Loucy (cell line): ENCODE measurements at regions not wholly inside any gene's neighbourhood (a gene's known extent, or its start where the extent isn't known, plus 50 kb on each side); places are given as distances from the start of the nearest gene placed in this dataset.
"Not testable (repeated sequence)": the region's sequence is repeated elsewhere in the genome, so short reads cannot be mapped to it uniquely, and the experiment has no call there.

Source experiments
- EZH2phosphoT487 ChIP-seq: fragments of 200-600 bp; IDR thresholded peaks from 2 replicates; pipeline ENCODE4 v1.6.1; 2018; ENCODE audit warnings: antibody characterized with exemption, mild to moderate bottlenecking, moderate library complexity, borderline replicate concordance
- TF ChIP-seq, protein P1 (sequence below): fragments of 200-600 bp; sonication (generic); conservative IDR thresholded peaks from 2 replicates; pipeline ENCODE4 v1.5.1; 2014; ENCODE audit warnings: mild to moderate bottlenecking, antibody characterized with exemption, low read length

DNA sequence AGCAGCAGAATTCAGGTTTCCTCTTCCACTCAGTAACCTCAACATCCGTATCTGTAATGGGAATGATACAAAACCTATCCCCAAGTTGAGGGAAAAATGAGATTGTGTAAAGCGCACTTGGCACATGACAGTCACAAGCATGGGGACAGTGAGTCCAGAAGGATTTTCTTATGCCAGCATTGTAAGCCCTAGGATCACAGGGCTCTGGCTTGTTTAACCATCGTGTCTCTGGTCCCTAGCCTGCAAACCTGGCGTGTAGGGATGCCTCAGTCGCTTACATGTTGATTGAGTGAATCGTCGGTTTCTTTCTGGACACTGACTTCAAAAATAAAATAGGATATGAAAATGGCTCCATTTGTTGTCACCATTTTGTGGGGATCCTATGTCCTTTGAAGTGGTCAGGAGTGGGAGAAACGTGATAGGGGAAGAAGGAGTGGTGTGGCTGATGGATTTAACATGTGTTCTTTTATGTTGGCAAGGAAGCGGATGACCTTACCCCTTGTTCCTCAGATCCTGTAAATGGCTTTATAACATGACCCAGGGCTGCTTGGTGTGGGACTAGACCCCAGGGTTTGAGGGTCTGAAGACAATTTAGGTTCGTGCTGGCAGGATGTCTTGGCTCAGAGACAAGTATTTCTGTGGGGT is 193.3 kb downstream of the NPIPA7 start:
- TF ChIP-seq, protein P1, sequence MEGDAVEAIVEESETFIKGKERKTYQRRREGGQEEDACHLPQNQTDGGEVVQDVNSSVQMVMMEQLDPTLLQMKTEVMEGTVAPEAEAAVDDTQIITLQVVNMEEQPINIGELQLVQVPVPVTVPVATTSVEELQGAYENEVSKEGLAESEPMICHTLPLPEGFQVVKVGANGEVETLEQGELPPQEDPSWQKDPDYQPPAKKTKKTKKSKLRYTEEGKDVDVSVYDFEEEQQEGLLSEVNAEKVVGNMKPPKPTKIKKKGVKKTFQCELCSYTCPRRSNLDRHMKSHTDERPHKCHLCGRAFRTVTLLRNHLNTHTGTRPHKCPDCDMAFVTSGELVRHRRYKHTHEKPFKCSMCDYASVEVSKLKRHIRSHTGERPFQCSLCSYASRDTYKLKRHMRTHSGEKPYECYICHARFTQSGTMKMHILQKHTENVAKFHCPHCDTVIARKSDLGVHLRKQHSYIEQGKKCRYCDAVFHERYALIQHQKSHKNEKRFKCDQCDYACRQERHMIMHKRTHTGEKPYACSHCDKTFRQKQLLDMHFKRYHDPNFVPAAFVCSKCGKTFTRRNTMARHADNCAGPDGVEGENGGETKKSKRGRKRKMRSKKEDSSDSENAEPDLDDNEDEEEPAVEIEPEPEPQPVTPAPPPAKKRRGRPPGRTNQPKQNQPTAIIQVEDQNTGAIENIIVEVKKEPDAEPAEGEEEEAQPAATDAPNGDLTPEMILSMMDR = not testable (repeated sequence)
- not testable (repeated sequence) for TF ChIP-seq EZH2phosphoT487
